ENCODE measurements at regions not wholly inside any gene's neighbourhood (a gene's known extent, or its start where the extent isn't known, plus 50 kb on each side); places are given as distances from the start of the nearest gene placed in this dataset.

DNA sequence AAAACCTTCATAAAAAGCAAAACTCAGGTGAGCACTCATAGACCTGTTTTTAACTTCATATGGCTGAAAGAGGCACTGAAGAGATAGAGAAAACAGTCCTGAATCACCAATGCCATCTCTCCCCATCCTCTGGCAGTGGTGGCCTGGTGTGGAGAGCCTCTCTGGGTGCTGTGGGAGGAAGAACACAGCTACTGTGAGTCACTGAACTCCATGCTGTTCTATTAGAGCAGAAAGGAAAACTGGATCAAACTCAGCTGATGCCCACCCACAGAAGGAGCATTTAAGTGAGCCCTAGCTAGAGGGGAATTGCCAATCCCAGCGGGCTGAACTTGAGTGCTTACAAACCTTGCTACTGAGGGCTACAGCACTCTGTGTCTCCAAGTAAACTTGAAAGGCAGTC lies 115.3 kb upstream of the SESN3 start:
- TF ChIP-seq CEBPB (IDR thresholded peaks at IDR 0.05; ENCODE audit: low read depth), result no peak
- TF ChIP-seq, protein P1, sequence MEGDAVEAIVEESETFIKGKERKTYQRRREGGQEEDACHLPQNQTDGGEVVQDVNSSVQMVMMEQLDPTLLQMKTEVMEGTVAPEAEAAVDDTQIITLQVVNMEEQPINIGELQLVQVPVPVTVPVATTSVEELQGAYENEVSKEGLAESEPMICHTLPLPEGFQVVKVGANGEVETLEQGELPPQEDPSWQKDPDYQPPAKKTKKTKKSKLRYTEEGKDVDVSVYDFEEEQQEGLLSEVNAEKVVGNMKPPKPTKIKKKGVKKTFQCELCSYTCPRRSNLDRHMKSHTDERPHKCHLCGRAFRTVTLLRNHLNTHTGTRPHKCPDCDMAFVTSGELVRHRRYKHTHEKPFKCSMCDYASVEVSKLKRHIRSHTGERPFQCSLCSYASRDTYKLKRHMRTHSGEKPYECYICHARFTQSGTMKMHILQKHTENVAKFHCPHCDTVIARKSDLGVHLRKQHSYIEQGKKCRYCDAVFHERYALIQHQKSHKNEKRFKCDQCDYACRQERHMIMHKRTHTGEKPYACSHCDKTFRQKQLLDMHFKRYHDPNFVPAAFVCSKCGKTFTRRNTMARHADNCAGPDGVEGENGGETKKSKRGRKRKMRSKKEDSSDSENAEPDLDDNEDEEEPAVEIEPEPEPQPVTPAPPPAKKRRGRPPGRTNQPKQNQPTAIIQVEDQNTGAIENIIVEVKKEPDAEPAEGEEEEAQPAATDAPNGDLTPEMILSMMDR (IDR thresholded peaks at IDR 0.05 in 2 of 3, conservative IDR thresholded peaks at IDR 0.05 in 1 of 3; ENCODE audit: borderline replicate concordance in 1 of 3, insufficient read depth in 1 of 3, low read depth in 2 of 3, low read length in 2 of 3), result no peak
- no peak for TF ChIP-seq POLR2A (IDR thresholded peaks at IDR 0.05; ENCODE audit: borderline replicate concordance, extremely low read depth, insufficient read depth, insufficient read length)

Data from HCT116 (cell line).